SIG-M5 treated with dmso at 0.1 percent for 504 hours (cell line): ENCODE measurements at regions not wholly inside any gene's neighbourhood (a gene's known extent, or its start where the extent isn't known, plus 50 kb on each side); places are given as distances from the start of the nearest gene placed in this dataset.

Experiments
- DNase-seq: peaks from one replicate; lab custom pipeline; 2025; ENCODE audit not compliant: unreplicated experiment; lab: John Stamatoyannopoulos, UW

DNA sequence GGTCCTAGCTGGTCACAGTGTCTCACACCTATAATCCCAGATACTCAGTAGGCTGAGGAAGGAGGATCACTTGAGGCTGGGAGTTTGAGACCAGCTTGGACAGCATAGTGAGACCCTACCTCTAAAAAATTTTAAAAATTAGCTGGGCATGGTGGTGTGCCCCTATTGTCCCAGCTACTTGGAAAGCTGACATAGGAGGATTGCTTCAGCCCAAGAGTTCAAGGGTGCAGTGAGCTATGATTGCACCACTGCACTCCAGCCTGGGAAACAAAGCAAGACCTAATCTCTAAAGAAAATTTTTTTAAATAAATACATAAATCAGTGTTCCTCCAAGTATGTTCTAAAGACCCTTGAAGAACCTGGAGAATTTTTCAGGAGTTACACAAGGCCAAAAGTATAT is 50.6 kb upstream of the GNAO1 start:
- no peak for DNase-seq

DNA sequence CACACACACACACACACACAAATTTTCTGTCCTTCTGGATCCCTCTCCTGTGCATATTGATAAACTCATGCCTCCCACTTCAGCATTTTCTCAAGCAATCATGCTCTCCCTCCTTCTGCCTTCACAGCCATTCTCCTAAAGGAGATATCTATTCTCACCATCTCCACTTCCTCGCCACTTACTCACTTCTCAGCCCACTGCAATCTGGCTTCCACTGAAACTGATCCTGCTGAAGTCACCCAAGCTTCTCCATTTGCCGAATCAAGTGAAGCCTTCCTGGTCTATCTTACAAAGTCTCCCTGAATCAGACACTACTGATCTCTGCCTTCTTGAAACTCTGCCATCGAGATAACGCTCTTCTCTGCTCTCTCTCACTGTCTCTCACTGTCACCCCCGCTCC is 54.0 kb upstream of the GNAO1 start:
- no peak for DNase-seq

DNA sequence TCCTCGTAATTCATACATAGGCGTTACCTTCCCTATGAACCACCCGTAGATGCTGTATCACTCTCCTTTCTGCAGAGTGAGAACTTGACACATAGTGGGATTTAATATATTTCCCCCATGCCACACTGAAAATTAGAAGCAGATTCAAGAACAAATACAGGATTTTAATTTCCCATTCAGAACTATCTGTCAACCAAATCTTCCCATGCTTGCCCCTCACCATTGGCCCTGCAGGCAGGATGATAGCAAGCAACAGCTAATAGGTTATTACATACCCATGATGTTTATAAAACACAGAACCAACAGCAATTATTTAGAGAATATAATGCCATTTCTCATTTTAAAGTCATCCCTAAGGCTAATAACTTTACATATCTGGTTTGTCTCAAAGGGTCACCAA is 55.0 kb upstream of the GNAO1 start:
- no peak for DNase-seq

DNA sequence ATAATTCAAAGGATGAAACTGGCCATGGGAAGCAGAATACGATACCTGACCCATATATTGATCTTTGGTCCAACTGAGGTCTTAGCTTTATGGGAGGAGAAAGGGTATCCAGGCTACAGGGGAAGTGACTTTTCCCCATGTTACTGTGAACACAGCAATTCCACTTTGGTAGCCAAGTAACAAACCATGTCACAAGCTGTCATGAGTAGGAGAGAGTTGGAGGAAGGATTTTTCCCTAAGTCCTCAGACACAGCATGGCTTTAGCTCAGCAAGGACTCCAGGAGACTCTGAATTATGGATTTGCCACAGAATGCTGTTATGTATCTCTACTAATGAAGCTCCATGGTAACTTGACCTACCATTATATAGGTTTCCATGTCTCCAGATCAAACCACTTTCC is 56.5 kb upstream of the GNAO1 start:
- DNase-seq, result no peak

- no peak for DNase-seq
These were observed 65.4 kb upstream of the GNAO1 start for GRCh38 chr16:56125922-56126321.

DNA sequence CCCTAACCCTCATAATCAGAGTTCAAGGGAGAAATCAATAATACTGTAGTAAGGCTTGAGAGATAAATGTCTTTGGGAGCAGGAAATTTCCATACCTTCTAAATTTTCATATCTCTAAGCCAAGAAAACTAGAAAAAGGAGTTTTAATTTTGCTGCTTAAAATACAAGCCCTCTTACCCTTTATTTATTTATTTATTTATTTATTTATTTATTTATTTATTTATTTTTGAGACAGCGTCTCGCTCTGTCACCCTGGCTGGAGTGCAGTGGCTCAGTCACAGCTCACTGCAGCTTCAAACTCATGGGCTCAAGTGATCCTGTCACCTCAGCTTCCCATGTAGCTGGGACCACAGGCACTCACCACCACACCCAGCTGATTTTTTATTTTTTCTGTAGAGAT is 69.0 kb upstream of the GNAO1 start:
- no peak for DNase-seq

GRCh38 chr16:56121156-56121500 is 70.2 kb upstream of the GNAO1 start:
- DNase-seq, result peak; percentile 2

GRCh38 chr16:56120447-56121155 is 70.7 kb upstream of the GNAO1 start:
- DNase-seq, result no peak

DNA sequence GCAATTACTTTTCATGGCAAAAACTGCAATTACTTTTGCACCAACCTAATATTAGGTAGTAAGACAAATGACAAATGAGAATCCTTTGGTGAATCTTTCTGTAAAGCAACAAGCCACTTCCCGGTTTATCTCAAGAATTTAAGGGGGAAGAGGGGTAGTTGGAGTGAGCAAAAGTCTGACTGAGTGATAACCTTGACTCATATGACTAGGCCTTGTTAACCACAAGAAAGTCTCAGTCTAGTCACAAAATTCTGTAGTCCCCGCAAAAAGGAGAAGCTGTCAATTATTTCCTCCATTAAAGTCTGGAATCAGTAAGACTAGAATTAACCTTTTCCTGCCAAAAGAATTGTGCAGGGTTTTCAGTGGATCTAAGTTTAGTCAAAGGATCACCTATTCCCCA is 72.2 kb upstream of the GNAO1 start:
- DNase-seq, result no peak

DNA sequence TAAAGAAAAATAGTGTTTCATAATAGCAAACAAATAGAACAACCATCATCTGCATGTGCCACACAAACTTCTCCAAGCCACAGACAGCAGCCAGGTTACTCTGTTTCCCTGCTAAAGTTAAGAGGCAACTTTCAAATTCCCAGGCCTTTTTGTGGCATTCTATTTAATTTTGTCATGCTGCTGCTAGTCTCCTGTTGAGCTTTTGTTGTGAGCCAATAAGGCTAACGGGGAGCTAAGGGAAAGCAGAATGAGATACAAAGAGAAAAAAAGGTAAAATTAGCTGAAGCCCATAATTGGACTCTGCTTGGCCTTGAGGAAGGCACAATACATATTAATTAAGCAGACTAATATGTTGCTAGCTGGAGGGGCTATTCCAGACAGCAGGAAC is 74.7 kb upstream of the GNAO1 start:
- DNase-seq, result no peak

DNA sequence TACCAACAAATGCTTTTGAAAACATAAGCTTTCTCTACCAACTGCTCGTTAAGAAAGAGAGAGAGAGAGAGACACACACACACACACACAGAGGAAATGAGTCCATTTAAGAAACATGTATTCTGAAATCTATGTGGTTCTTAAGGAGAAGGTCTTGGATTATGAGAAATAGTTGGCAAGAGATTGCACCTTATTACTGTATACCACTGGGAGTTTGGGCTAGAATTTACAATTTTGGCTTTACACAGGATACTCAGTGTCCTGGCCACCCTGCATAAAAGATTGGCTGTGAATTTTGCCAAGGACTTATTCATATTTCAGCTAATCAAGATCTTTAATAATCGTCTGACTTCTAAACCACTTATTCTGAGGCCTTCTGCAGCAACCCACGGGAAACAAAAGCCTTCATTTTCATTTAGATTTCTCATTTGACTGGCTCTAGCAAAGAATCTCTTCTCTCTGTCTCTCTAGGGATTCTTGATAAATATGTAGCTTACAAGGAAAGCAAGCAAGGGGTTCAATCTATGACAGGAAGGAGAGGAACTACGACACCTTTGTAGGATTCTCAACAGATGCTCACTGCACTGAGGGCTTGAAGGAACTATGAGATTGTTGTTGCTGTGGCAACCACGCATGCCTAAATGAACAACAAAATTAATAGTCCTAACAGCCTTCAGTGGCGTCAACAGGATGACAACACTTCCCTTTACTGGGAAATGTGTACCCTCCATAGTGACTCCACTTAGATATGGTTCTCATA is 75.3 kb upstream of the GNAO1 start:
- no peak for DNase-seq

DNA sequence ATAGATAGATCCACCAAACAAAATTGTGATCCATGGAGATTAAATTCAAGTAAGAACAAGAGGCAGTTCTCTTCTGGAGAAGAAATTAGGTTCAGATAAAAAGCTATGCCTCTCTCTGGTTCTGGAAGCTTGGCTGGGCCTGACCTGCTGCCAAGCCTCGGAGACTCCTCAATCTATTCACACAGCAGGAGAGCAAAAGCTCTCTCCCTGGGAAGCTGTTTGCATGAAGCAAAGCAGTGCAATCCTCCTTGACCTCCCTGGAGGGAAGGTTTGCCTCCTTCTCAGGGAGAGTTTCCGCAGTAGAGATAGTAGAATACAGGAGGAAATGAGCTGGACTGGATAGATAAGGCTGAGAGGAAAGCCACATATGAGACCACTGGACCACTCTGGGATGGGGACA is 78.1 kb upstream of the GNAO1 start:
- no peak for DNase-seq

- DNase-seq, result no peak
These were observed 80.2 kb upstream of the GNAO1 start for GRCh38 chr16:56111100-56111499.

- DNase-seq, result no peak
These were observed 81.3 kb upstream of the GNAO1 start for GRCh38 chr16:56109994-56110393.

GRCh38 chr16:56109205-56109604 is 82.1 kb upstream of the GNAO1 start:
- DNase-seq, result no peak

DNA sequence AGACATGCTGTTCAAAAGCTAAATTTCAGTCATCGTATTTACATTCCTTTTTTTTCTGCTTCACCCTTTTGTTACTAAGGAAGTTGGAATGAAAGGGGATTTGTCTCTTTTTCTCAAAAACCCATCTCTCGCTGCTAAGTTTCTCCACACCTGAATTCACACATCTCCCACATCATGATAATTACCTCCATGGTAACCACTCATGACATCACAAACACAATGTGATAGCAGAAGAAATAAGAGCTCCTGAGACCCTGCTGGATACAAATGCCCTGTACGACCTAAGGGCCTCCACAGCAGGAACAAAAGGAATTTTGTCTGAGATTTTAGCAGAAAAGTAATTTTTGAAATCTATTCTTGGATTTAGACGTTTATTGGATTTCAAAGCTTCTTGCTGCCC is 82.6 kb upstream of the GNAO1 start:
- DNase-seq, result no peak

- DNase-seq, result no peak
These were observed 83.2 kb upstream of the GNAO1 start for GRCh38 chr16:56108056-56108471.

GRCh38 chr16:56106527-56106926 is 84.8 kb upstream of the GNAO1 start:
- DNase-seq, result no peak

DNA sequence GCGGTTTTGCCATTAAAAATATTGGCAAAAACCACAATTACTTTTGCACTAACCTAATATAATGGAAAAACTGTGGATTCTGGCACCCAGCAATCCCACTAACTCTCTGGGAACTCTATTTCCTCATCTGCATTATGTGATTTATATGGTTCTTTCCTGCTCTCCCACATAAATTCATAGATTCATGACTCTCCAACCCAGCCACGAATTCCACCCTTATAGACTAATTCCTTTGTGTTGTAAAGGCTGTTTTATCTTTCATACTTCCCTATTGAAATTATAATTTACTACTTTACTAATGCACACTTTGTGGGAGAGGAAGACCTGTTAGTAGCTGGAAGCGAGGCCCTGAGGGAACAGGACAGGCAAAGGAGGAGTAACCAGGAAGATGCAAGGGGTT is 88.4 kb upstream of the GNAO1 start:
- no peak for DNase-seq

DNA sequence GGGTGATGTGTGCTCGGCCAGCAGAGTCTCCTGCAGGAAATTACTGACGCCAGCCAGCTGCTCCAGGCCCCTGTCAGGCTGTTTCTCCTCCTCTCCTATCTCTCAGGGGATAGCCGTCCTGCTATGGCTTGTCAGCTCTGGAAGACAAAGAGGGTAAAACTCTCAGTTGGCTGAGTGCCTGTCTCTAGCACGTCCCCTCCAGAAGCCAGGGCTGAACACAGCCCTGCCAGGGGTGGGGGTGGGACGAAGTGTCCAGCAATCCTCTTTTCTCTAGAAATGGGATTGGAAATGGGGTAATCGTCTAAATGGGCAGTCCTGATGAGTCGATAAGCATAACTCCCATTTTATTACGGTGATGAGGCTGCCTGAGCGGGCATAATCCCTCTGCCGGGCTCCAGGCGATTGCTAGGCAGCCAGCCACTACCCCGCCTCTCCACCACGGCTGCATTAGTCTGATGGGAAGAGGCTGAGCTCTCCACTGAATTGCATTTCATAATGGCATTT is 89.1 kb upstream of the GNAO1 start:
- DNase-seq, result no peak

DNA sequence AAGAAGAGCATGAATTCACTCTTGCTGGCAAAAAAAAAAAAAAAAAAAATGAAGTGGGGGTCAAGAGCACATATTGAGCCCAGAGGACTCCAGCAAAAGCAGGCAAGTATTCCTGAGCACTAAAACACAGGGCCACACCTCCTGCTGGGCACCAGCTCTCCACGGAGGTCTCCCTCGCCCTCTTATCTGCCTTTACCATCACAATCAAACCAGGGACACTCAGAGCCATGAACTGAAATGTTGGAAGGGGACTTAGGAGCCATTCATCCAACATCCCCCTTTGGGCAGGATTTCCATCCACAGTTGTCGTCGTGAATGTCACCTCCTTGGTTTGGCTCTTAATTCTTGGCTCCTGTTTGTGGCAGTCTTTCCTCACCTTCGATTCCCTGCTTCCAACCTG is 89.8 kb upstream of the GNAO1 start:
- no peak for DNase-seq

DNA sequence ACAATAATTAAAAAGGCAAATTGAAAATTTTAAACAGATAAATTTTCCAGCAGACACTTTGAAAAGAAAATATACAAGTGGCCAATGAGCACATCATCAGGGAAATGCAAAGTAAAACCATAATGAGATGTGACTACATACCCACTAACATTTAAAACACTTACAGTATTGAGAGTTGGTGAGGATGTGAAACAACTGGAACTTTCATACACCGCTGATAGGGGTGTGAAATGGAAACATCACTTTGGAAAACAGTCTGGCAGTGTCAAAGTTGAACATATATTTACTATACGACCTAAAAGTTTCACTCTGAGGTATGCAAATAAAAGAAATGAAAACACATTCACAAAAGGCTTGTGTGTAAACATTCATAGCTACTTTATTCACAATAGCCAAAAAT is 94.0 kb upstream of the GNAO1 start:
- no peak for DNase-seq

DNA sequence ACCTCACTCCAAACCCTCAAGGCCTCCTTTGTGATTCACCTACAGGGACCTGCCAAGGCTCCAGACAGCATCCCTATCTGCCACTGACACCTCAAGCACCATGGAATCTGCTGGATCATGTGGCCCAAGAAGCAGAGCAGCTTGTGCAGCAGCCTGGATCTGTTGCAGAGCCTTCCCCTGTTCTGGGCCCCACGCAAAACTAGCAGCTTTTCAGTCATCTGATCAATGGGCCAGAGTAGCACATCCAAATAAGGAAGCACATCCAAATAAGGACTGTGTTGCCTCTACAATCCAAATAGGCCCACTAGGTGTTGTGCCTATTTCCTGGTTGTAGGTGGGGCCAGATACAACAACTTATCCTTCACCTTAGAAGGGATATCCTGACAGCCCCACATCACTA is 97.1 kb upstream of the GNAO1 start:
- DNase-seq, result no peak
